ENCODE measurements at regions not wholly inside any gene's neighbourhood (a gene's known extent, or its start where the extent isn't known, plus 50 kb on each side); places are given as distances from the start of the nearest gene placed in this dataset.
"Not testable (repeated sequence)": the region's sequence is repeated elsewhere in the genome, so short reads cannot be mapped to it uniquely, and the experiment has no call there.

GRCh38 chrX:117843749-117844148 is 272.9 kb downstream of the KLHL13 start:
- H3K4me1 Mint-ChIP-seq (ENCODE audit: low read depth in 2 of 2): no peaks in the 10 kb centered on the region
- H3K36me3 Mint-ChIP-seq: no peaks in the 10 kb centered on the region
- ATAC-seq (no peak), DNase-seq (ENCODE audit: low spot score) (no peak)
- no peaks in the 10 kb centered on the region for H3K27me3 Mint-ChIP-seq
- peaks cover 7% of the 10 kb centered on the region for H3K9me3 Mint-ChIP-seq
- no peak overlapping the region for H3K4me3 Mint-ChIP-seq
- no peak overlapping the region for H3K27ac Mint-ChIP-seq

- H3K27me3 Mint-ChIP-seq: no peaks in the 10 kb centered on the region
- no peak for ATAC-seq
- no peak overlapping the region for H3K4me3 Mint-ChIP-seq
- H3K4me1 Mint-ChIP-seq (ENCODE audit: low read depth in 2 of 2): no peaks in the 10 kb centered on the region
- no peak for DNase-seq (ENCODE audit: low spot score)
- H3K9me3 Mint-ChIP-seq: peaks cover 9% of the 10 kb centered on the region
- no peaks in the 10 kb centered on the region for H3K36me3 Mint-ChIP-seq
- H3K27ac Mint-ChIP-seq: no peak overlapping the region
These were observed 276.0 kb downstream of the KLHL13 start for GRCh38 chrX:117840645-117841044.

GRCh38 chrX:117839544-117839943 is 277.1 kb downstream of the KLHL13 start:
- H3K27me3 Mint-ChIP-seq: no peaks in the 10 kb centered on the region
- H3K9me3 Mint-ChIP-seq: peaks cover 9% of the 10 kb centered on the region
- H3K36me3 Mint-ChIP-seq: no peaks in the 10 kb centered on the region
- ATAC-seq (no peak), DNase-seq (ENCODE audit: low spot score) (no peak)
- H3K27ac Mint-ChIP-seq: no peak overlapping the region
- H3K4me3 Mint-ChIP-seq: no peak overlapping the region
- no peaks in the 10 kb centered on the region for H3K4me1 Mint-ChIP-seq (ENCODE audit: low read depth in 2 of 2)

GRCh38 chrX:117838581-117839331 is 277.9 kb downstream of the KLHL13 start:
- DNase-seq (ENCODE audit: low spot score) (no peak), ATAC-seq (no peak)
- Mint-ChIP-seq H3K9me3 (peaks cover 13% of the 10 kb centered on the region), H3K27me3 (no peaks in the 10 kb centered on the region), H3K4me1 (ENCODE audit: low read depth in 2 of 2) (no peaks in the 10 kb centered on the region), H3K27ac (no peak overlapping the region), H3K36me3 (no peaks in the 10 kb centered on the region), H3K4me3 (no peak overlapping the region)

- H3K4me1 Mint-ChIP-seq (ENCODE audit: low read depth in 2 of 2): no peaks in the 10 kb centered on the region
- no peaks in the 10 kb centered on the region for H3K27me3 Mint-ChIP-seq
- no peaks in the 10 kb centered on the region for H3K36me3 Mint-ChIP-seq
- H3K9me3 Mint-ChIP-seq: peaks cover 6% of the 10 kb centered on the region
- no peak overlapping the region for H3K27ac Mint-ChIP-seq
- no peak for ATAC-seq
- no peak for DNase-seq (ENCODE audit: low spot score)
- no peak overlapping the region for H3K4me3 Mint-ChIP-seq
These were observed 281.6 kb downstream of the KLHL13 start for GRCh38 chrX:117835034-117835433.

GRCh38 chrX:117834076-117834475 is 282.5 kb downstream of the KLHL13 start:
- DNase-seq (ENCODE audit: low spot score) (no peak), ATAC-seq (no peak)
- H3K4me1 Mint-ChIP-seq (ENCODE audit: low read depth in 2 of 2): no peaks in the 10 kb centered on the region
- H3K27ac Mint-ChIP-seq: no peak overlapping the region
- H3K9me3 Mint-ChIP-seq: peaks cover 6% of the 10 kb centered on the region
- no peaks in the 10 kb centered on the region for H3K27me3 Mint-ChIP-seq
- no peaks in the 10 kb centered on the region for H3K36me3 Mint-ChIP-seq
- no peak overlapping the region for H3K4me3 Mint-ChIP-seq

GRCh38 chrX:117821472-117821871 is 295.1 kb downstream of the KLHL13 start:
- H3K27me3 Mint-ChIP-seq; DNase-seq (ENCODE audit: low spot score); ATAC-seq; H3K27ac Mint-ChIP-seq; H3K4me1 Mint-ChIP-seq (ENCODE audit: low read depth in 2 of 2); H3K36me3 Mint-ChIP-seq; H3K4me3 Mint-ChIP-seq: not testable (repeated sequence)
- peaks cover 13% of the 10 kb centered on the region for H3K9me3 Mint-ChIP-seq

- no peaks in the 10 kb centered on the region for H3K4me1 Mint-ChIP-seq (ENCODE audit: low read depth in 2 of 2)
These were observed 308.2 kb downstream of the KLHL13 start for GRCh38 chrX:117808426-117808825.

GRCh38 chrX:117803463-117803862 is 313.1 kb downstream of the KLHL13 start:
- DNase-seq (ENCODE audit: low spot score) (no peak), ATAC-seq (no peak)
- Mint-ChIP-seq H3K27ac (no peak overlapping the region), H3K4me1 (ENCODE audit: low read depth in 2 of 2) (no peaks in the 10 kb centered on the region), H3K4me3 (no peak overlapping the region), H3K36me3 (no peaks in the 10 kb centered on the region), H3K27me3 (no peaks in the 10 kb centered on the region), H3K9me3 (no peaks in the 10 kb centered on the region)

More at GRCh38 chrX:117808426-117808825, 308.2 kb downstream of the KLHL13 start:
- no peaks in the 10 kb centered on the region for H3K36me3 Mint-ChIP-seq
- DNase-seq (ENCODE audit: low spot score) (no peak), ATAC-seq (no peak)
- no peaks in the 10 kb centered on the region for H3K27me3 Mint-ChIP-seq
- H3K27ac Mint-ChIP-seq: no peak overlapping the region
- no peak overlapping the region for H3K4me3 Mint-ChIP-seq
- peaks cover 4% of the 10 kb centered on the region for H3K9me3 Mint-ChIP-seq

- Mint-ChIP-seq H3K4me1 (ENCODE audit: low read depth in 2 of 2) (no peaks in the 10 kb centered on the region), H3K4me3 (no peak overlapping the region), H3K9me3 (peaks cover 4% of the 10 kb centered on the region), H3K36me3 (no peaks in the 10 kb centered on the region), H3K27ac (no peak overlapping the region), H3K27me3 (no peaks in the 10 kb centered on the region)
- DNase-seq (ENCODE audit: low spot score): no peak
- no peak for ATAC-seq
These were observed 328.3 kb downstream of the KLHL13 start for GRCh38 chrX:117788339-117788738.

- no peak overlapping the region for H3K4me3 Mint-ChIP-seq
- no peaks in the 10 kb centered on the region for H3K27me3 Mint-ChIP-seq
- no peaks in the 10 kb centered on the region for H3K4me1 Mint-ChIP-seq (ENCODE audit: low read depth in 2 of 2)
- no peak overlapping the region for H3K27ac Mint-ChIP-seq
- no peaks in the 10 kb centered on the region for H3K36me3 Mint-ChIP-seq
- peaks cover 3% of the 10 kb centered on the region for H3K9me3 Mint-ChIP-seq
- DNase-seq (ENCODE audit: low spot score) (no peak), ATAC-seq (no peak)
These were observed 345.2 kb downstream of the KLHL13 start for GRCh38 chrX:117771384-117771783.

GRCh38 chrX:117768861-117769604 is 347.6 kb downstream of the KLHL13 start:
- no peaks in the 10 kb centered on the region for H3K27me3 Mint-ChIP-seq

GRCh38 chrX:117765211-117765610 is 351.4 kb downstream of the KLHL13 start:
- H3K9me3 Mint-ChIP-seq: peaks cover 4% of the 10 kb centered on the region
- H3K4me3 Mint-ChIP-seq: no peak overlapping the region
- H3K27me3 Mint-ChIP-seq: no peaks in the 10 kb centered on the region
- ATAC-seq (no peak), DNase-seq (ENCODE audit: low spot score) (no peak)
- no peaks in the 10 kb centered on the region for H3K36me3 Mint-ChIP-seq
- no peak overlapping the region for H3K27ac Mint-ChIP-seq
- no peaks in the 10 kb centered on the region for H3K4me1 Mint-ChIP-seq (ENCODE audit: low read depth in 2 of 2)

More at GRCh38 chrX:117768861-117769604, 347.6 kb downstream of the KLHL13 start:
- Mint-ChIP-seq H3K9me3 (peaks cover 3% of the 10 kb centered on the region), H3K36me3 (no peaks in the 10 kb centered on the region), H3K27ac (no peak overlapping the region), H3K4me1 (ENCODE audit: low read depth in 2 of 2) (no peaks in the 10 kb centered on the region), H3K4me3 (no peak overlapping the region)
- ATAC-seq: no peak
- DNase-seq (ENCODE audit: low spot score): no peak

- no peak overlapping the region for H3K27ac Mint-ChIP-seq
- no peaks in the 10 kb centered on the region for H3K4me1 Mint-ChIP-seq (ENCODE audit: low read depth in 2 of 2)
- no peak overlapping the region for H3K4me3 Mint-ChIP-seq
- H3K9me3 Mint-ChIP-seq: peaks cover 5% of the 10 kb centered on the region
- ATAC-seq (no peak), DNase-seq (ENCODE audit: low spot score) (no peak)
- H3K27me3 Mint-ChIP-seq: no peaks in the 10 kb centered on the region
- H3K36me3 Mint-ChIP-seq: no peaks in the 10 kb centered on the region
These were observed 363.9 kb downstream of the KLHL13 start for GRCh38 chrX:117752745-117753144.
